ENCODE measurements at regions not wholly inside any gene's neighbourhood (a gene's known extent, or its start where the extent isn't known, plus 50 kb on each side); places are given as distances from the start of the nearest gene placed in this dataset.

DNA sequence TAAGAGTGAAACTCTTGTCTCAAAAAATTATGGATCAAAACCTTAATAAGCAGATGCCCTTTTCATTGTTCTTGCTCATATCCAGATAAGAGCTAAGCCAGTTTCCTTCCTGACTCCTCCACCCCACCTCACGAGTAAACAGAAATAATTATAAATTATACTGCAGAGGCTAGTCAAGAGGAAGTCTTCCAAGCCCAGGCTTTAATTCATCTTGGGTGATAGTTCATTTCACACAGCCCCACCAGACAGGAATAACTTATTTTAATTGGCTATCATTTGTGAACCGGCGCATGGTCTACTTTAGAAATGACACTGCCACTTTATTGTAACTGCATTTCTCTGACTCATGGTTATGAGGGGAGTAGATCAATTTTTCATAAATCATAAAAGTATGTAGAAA is 102.0 kb downstream of the BTBD3 start:
- TF ChIP-seq, protein P1, sequence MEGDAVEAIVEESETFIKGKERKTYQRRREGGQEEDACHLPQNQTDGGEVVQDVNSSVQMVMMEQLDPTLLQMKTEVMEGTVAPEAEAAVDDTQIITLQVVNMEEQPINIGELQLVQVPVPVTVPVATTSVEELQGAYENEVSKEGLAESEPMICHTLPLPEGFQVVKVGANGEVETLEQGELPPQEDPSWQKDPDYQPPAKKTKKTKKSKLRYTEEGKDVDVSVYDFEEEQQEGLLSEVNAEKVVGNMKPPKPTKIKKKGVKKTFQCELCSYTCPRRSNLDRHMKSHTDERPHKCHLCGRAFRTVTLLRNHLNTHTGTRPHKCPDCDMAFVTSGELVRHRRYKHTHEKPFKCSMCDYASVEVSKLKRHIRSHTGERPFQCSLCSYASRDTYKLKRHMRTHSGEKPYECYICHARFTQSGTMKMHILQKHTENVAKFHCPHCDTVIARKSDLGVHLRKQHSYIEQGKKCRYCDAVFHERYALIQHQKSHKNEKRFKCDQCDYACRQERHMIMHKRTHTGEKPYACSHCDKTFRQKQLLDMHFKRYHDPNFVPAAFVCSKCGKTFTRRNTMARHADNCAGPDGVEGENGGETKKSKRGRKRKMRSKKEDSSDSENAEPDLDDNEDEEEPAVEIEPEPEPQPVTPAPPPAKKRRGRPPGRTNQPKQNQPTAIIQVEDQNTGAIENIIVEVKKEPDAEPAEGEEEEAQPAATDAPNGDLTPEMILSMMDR (IDR thresholded peaks at IDR 0.05): no peak
- intact Hi-C loops (cut with DNase I): loop anchor here in 1 of 2 donors (5.0 kb wide), 1 partner anchor 47 kb away; no protein-coding TSS in a partner anchor
- no peak overlapping the region for H3K4me3 ChIP-seq
- WGBS, 3 donors: 69 to 77% (median 73%) methylated on average over 3 of the region's 3 CpGs
- DNase-seq (no peak), ATAC-seq (no peak)
- no peak overlapping the region for H3K27ac ChIP-seq
- H3K4me1 ChIP-seq: no peaks in the 10 kb centered on the region
- no peaks in the 10 kb centered on the region for H3K9me3 ChIP-seq
- no peaks in the 10 kb centered on the region for H3K27me3 ChIP-seq (ENCODE audit: insufficient read depth in 3 of 3, low read length in 2 of 3)
- H3K36me3 ChIP-seq (ENCODE audit: insufficient read depth in 1 of 2, low read depth in 1 of 2): no peaks in the 10 kb centered on the region

DNA sequence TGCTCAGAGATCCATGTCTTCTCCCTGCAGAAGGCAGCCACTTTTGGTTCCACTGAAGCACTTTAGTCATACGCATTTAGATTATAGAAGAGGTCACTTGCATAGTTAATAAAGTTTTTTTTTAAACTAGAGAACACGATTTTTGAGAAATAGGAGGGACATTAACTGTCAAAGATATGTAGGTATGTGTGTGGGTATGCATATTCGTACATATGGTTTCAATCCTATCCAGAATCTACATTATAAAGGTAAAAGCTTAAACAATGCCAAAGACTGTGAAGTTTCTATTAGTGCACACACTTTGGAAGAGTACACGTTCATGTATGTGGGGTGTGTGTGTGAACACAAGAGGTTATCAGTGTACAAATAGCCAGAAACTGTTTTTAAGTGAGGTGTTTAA is 103.2 kb downstream of the BTBD3 start:
- no peaks in the 10 kb centered on the region for H3K4me1 ChIP-seq
- no peak for DNase-seq
- no peak overlapping the region for H3K4me3 ChIP-seq
- H3K36me3 ChIP-seq (ENCODE audit: insufficient read depth in 1 of 2, low read depth in 1 of 2): no peaks in the 10 kb centered on the region
- TF ChIP-seq, protein P1 (IDR thresholded peaks at IDR 0.05): no peak
- no peaks in the 10 kb centered on the region for H3K27me3 ChIP-seq (ENCODE audit: insufficient read depth in 3 of 3, low read length in 2 of 3)
- intact Hi-C loops (cut with DNase I): loop anchor here in 1 of 2 donors (5.0 kb wide), 1 partner anchor 49 kb away; no protein-coding TSS in a partner anchor
- H3K9me3 ChIP-seq: no peaks in the 10 kb centered on the region
- 83 to 89% (median 86%) methylated on average over 4 of the region's 4 CpGs for WGBS, 3 donors
- no peak overlapping the region for H3K27ac ChIP-seq
- ATAC-seq: no peak

DNA sequence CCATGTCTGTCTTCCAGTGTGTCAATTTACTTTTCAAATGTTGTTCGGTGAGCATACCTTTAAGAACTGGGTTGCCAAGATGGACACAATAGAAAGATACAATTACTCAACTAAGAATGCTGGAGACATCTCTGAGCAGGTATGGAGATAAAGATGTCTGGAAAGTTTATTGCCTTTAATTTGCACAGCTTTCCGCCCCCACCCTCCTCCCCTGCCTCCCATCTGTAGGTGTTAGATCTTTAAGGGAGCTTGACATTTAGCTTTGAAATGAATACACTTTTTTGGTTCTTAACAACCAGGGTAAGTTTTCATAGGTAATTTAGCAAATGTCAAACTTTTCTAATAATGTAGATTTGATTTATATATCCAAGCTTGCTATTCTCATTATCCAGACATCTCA is 104.4 kb downstream of the BTBD3 start:
- DNase-seq: no peak
- WGBS, 3 donors: 84 to 98% (median 93%) methylated on average over 2 of the region's 2 CpGs
- Histone ChIP-seq H3K4me1 (no peaks in the 10 kb centered on the region), H3K4me3 (no peak overlapping the region), H3K36me3 (ENCODE audit: insufficient read depth in 1 of 2, low read depth in 1 of 2) (no peaks in the 10 kb centered on the region), H3K9me3 (no peaks in the 10 kb centered on the region), H3K27ac (no peak overlapping the region), H3K27me3 (ENCODE audit: insufficient read depth in 3 of 3, low read length in 2 of 3) (no peaks in the 10 kb centered on the region)
- intact Hi-C loops (cut with DNase I): loop anchor here in 1 of 2 donors (5.0 kb wide), 1 partner anchor 50 kb away; no protein-coding TSS in a partner anchor
- ATAC-seq: no peak
- TF ChIP-seq, protein P1 (IDR thresholded peaks at IDR 0.05): no peak

DNA sequence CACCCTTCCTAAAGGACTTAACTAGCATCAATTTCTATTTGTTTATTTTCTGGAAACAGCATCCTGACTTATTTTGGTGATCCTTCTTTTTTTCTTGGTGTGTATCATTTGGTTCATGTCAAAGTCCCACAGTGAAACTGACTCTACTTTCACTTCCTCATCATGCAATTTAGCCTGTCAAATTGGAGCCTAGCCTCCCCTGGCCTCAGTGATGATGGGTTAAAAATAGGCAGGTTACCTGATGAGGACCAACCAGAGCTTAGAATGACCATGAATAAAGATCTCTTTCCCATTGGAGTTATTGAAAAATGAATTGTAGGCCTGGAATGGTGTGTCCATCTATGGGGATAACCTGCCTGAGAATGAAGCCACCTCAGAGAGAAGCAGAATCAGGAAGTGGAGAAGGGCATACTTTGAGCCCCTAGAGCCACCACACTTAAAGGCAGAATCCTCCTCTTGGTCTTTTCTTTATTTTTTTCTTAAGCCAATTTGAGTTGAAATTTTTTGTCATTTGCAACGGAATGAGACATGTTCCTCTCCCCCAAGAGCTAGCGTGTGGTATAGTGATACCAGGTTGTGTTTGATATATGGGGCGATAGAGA is 105.6 kb downstream of the BTBD3 start:
- no peaks in the 10 kb centered on the region for H3K4me1 ChIP-seq
- ATAC-seq (no peak), DNase-seq (no peak)
- no peaks in the 10 kb centered on the region for H3K27me3 ChIP-seq (ENCODE audit: insufficient read depth in 3 of 3, low read length in 2 of 3)
- H3K27ac ChIP-seq: no peak overlapping the region
- H3K36me3 ChIP-seq (ENCODE audit: insufficient read depth in 1 of 2, low read depth in 1 of 2): no peaks in the 10 kb centered on the region
- H3K9me3 ChIP-seq: no peaks in the 10 kb centered on the region
- intact Hi-C loops (cut with DNase I): loop anchor here in 1 of 2 donors (5.0 kb wide), 1 partner anchor 51 kb away; no protein-coding TSS in a partner anchor
- H3K4me3 ChIP-seq: no peak overlapping the region
- TF ChIP-seq, protein P1 (IDR thresholded peaks at IDR 0.05): no peak
- WGBS, 3 donors: 75 to 95% (median 93%) methylated on average over 3 of the region's 3 CpGs

DNA sequence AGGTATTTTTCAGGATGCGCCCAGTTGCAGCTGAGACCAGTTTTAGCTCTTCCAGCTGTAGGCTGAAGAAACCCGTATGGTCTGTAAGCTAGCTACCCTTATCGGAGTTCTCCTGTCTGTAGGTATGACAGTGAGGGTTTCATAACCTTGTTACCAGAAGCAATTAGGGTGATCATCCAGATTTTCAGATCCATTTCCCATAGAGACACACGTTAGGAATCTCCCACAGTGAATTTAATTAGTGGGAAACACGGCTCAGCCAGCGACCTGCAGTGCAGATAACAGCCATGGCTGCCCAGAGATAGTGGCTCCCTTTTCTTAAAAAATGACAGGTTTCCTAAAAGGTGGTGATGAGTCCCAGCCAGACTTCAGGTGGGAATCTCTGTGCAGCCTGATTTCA is 111.1 kb downstream of the BTBD3 start:
- no peak overlapping the region for H3K4me3 ChIP-seq
- no peak for DNase-seq
- no peaks in the 10 kb centered on the region for H3K36me3 ChIP-seq (ENCODE audit: insufficient read depth in 1 of 2, low read depth in 1 of 2)
- H3K9me3 ChIP-seq: no peaks in the 10 kb centered on the region
- H3K27ac ChIP-seq: no peak overlapping the region
- intact Hi-C loops (cut with DNase I): no loop called here
- ATAC-seq: no peak
- 83 to 94% (median 85%) methylated on average over 6 of the region's 6 CpGs for WGBS, 3 donors
- H3K4me1 ChIP-seq: no peaks in the 10 kb centered on the region
- no peaks in the 10 kb centered on the region for H3K27me3 ChIP-seq (ENCODE audit: insufficient read depth in 3 of 3, low read length in 2 of 3)
- TF ChIP-seq, protein P1 (IDR thresholded peaks at IDR 0.05): no peak
